ENCODE measurements at regions not wholly inside any gene's neighbourhood (a gene's known extent, or its start where the extent isn't known, plus 50 kb on each side); places are given as distances from the start of the nearest gene placed in this dataset.
"Not testable (repeated sequence)": the region's sequence is repeated elsewhere in the genome, so short reads cannot be mapped to it uniquely, and the experiment has no call there.

DNA sequence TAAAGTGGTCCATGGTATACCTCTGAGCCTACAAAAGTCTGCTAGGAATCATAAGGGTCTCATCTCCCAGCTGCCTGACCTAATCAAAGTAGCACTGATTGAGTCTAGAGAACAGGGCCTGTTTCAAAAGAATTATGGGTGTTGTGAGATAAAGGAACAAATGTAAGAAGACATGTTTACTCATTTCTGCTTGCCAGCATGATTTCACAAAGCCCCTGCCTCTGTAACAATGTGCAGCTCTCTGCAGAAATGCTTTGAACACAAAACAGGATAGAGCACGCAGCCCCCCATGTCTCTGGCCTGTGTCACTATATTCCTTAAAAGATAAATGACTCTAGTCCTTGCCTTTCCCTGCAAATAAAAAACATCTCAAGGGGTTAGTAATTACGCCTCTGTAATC, 94.7 kb upstream of the IGSF10 start:
- DNase-seq (ENCODE audit: low spot score) = no peak

DNA sequence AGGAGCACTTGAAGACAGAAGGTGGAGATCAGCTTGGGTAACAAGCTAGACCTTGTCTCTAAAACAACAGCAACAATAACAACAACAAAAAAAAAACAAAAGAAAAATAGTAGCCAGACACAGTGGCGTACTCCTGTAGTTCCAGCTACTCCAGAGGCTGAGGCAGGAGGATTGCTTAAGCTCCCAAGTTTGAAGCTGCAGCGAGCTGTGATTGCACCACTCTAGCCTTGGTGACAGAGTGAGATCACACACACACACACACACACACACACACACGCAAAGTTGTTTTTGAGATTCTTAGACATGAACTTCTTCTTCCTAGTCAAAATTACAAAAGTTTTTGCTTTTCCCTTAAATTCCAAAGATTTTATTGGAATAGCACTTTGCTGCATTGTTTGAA, 93.0 kb upstream of the IGSF10 start:
- no peak for DNase-seq (ENCODE audit: low spot score)

DNA sequence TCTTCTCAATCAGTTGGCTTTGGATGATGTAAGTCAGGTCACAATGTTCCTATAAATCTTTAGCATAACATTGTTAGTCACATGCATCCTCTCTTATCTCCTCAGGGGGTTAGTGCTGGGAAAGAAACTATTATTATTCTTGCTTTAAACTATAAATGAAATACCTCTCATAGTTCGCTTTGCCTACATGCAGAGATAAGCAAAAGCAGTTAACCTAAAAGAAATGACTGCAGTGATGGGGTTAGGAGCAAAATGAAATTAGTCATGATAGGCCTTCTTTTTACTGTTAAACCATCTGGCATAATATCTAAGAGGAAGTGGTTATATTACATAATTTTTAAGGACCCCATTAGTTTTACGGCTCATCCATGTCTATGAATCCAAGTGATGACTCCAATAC, 91.7 kb upstream of the IGSF10 start:
- peak; percentile 64 for DNase-seq (ENCODE audit: low spot score)

- DNase-seq (ENCODE audit: low spot score) = no peak
These were observed 89.8 kb upstream of the IGSF10 start for GRCh38 chr3:151550642-151551041.

- no peak for DNase-seq (ENCODE audit: low spot score)
These were observed 89.3 kb upstream of the IGSF10 start for GRCh38 chr3:151550025-151550618.

GRCh38 chr3:151548195-151548594, 87.3 kb upstream of the IGSF10 start:
- no peak for DNase-seq (ENCODE audit: low spot score)

DNA sequence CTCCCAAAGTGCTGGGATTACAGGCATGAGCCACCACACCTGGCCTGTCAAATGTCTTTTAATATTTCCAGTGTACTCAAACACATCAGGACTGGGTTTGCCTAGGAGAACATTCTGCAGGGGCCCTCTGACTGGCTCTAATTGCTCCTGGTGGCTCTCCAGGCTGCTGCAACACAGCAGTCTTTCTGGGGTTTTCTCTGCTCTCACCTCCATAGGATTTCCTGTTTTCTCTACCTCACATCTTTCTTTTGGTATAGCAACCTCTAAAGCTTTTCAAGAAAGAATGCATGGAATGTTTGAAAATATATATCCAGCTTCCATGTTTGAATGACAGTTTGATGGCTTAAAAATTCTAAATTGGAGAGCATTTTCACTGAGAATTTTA, 83.3 kb upstream of the IGSF10 start:
- DNase-seq (ENCODE audit: low spot score) = peak; percentile 18

- DNase-seq (ENCODE audit: low spot score) = no peak
These were observed 80.3 kb upstream of the IGSF10 start for GRCh38 chr3:151541178-151541577.

DNA sequence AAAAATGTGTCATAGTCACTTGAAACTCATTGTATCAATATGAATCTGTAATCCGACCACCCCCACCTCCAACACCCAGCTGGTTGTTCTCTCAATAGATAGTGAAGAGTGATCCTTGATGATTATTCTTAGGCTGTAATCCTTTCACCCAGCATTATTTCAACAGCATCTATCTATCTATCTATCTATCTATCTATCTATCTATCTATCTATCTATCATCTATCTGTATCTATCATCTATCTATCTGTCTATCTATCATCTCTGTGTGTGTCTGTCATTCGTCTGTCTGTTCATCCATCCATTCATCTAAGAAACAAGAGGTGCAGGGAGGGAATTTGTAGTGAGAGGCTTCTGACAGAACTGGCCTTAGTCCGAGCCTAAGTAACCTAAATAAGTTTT, 78.7 kb upstream of the IGSF10 start:
- DNase-seq (ENCODE audit: low spot score) = no peak

GRCh38 chr3:151538456-151539393, 77.9 kb upstream of the IGSF10 start:
- no peak for DNase-seq (ENCODE audit: low spot score)

DNA sequence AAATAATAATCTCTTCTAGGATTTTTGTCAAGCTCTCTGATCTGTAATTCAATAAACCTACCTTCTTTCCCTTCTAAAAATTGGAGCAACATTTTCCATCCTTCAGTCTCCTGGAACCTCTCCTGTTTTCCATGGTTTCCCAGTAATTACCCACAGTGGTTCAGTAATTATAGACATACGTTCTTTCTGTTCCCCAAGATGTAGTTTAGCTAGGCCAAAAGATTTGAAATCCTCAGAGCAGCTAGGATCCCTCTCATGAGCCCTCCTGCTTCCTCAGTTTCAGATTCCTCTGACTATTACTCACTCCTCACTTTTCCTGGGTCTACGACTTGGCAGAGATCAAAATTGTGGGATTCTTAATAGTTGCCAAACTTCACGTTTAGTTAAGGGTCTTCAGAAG, 76.9 kb upstream of the IGSF10 start:
- DNase-seq (ENCODE audit: low spot score) = peak; percentile 16

DNA sequence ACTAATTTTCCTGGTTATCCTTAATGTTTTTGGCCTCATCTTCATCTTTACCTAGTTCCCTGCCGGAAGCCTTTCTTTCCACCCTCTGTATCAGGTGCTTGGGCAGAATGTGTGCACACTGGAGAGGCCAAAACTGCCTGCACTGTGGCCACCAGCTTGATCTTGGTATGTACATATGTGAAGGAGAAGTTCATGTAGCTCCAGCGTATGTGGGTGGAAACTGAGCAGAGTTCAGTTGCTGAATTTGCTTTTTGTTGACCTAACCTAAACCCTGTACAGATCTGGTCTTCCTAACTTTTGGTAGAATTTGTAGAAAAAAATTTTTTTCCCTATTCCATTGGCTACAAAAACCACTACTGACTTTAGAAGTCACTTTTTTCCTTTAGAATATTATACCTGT, 65.9 kb upstream of the IGSF10 start:
- no peak for DNase-seq (ENCODE audit: low spot score)

DNA sequence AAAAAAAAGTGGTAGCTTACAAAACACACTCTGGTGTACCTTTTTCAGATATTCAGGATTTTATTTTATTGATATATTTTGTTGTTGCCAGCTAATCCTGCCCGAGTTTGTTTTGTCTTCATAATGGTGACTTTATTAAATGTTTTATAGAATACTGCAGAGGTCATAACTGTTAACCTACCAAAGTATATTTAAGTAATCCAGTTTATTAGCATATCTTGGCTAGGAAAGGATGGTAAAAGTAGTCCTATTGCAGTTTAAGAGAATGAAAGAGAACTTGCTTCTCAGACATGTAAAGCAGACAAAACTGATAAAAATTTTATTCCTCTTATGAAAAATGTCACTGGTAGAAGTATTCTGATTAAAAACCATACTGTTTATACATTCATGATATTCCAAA, 59.2 kb upstream of the IGSF10 start:
- no peak for DNase-seq (ENCODE audit: low spot score)

- DNase-seq (ENCODE audit: low spot score) = not testable (repeated sequence)
These were observed 50.6 kb upstream of the IGSF10 start for GRCh38 chr3:151511433-151511832.
